Panc1 (cell line): ENCODE measurements at regions not wholly inside any gene's neighbourhood (a gene's known extent, or its start where the extent isn't known, plus 50 kb on each side); places are given as distances from the start of the nearest gene placed in this dataset.

Experiments
- CTCF ChIP-seq: fragments of 450-650 bp; IDR thresholded peaks from 2 replicates; pipeline ENCODE4 v1.5.1; 2017; ENCODE audit warnings: mild to moderate bottlenecking
- REST ChIP-seq, 2 experiments: IDR thresholded peaks; 2 replicates each; pipeline ENCODE4 v1.6.1; 2011 to 2012; ENCODE audit warnings: low read depth in 2 of 2, control low read depth in 1 of 2, low read length in 1 of 2, mild to moderate bottlenecking in 1 of 2, moderate library complexity in 1 of 2; ENCODE audit not compliant: insufficient read depth in 1 of 2

GRCh38 chr12:90079529-90080210 is 371.0 kb upstream of the ATP2B1 start:
- TF ChIP-seq CTCF (no peak), REST (IDR thresholded peaks at IDR 0.05; ENCODE audit: insufficient read depth in 1 of 2, low read depth in 2 of 2, low read length in 1 of 2) (no peak)
